GM12865 (cell line): ENCODE measurements at regions not wholly inside any gene's neighbourhood (a gene's known extent, or its start where the extent isn't known, plus 50 kb on each side); places are given as distances from the start of the nearest gene placed in this dataset.

Experiments used
- DNase-seq: peaks from one replicate; pipeline ENCODE4 v3.0.0; 2010; ENCODE audit warnings: low read depth
- H3K4me3 ChIP-seq: 2 replicates; pipeline ENCODE4 v1.5.1; 2011; ENCODE audit warnings: mild to moderate bottlenecking, low read depth, low read length, control low read depth
- CTCF ChIP-seq: IDR thresholded peaks from 2 replicates; pipeline ENCODE4 v1.5.1; 2011; ENCODE audit warnings: low read length, control low read depth, low read depth, inconsistent platforms; ENCODE audit not compliant: insufficient read depth; ENCODE audit errors: missing control alignments

GRCh38 chr12:59839514-59839913, 243.7 kb downstream of the SLC16A7 start:
- no peak overlapping the region for H3K4me3 ChIP-seq
- TF ChIP-seq CTCF: no peak
- DNase-seq: no peak

GRCh38 chr12:59843260-59843843, 247.5 kb downstream of the SLC16A7 start:
- no peak for DNase-seq
- TF ChIP-seq CTCF: no peak
- no peak overlapping the region for H3K4me3 ChIP-seq

GRCh38 chr12:59844750-59845149, 248.9 kb downstream of the SLC16A7 start:
- TF ChIP-seq CTCF: no peak
- H3K4me3 ChIP-seq: no peak overlapping the region
- DNase-seq: no peak

GRCh38 chr12:59845293-59845692, 249.5 kb downstream of the SLC16A7 start:
- no peak for DNase-seq
- no peak for TF ChIP-seq CTCF
- no peak overlapping the region for H3K4me3 ChIP-seq

- no peak for DNase-seq
- TF ChIP-seq CTCF: no peak
- no peak overlapping the region for H3K4me3 ChIP-seq
Measured at GRCh38 chr12:59847127-59847526, 251.3 kb downstream of the SLC16A7 start.

GRCh38 chr12:59850268-59850667, 254.4 kb downstream of the SLC16A7 start:
- no peak for TF ChIP-seq CTCF
- no peak overlapping the region for H3K4me3 ChIP-seq
- no peak for DNase-seq

- H3K4me3 ChIP-seq: no peak overlapping the region
- DNase-seq: no peak
- TF ChIP-seq CTCF: no peak
Measured at GRCh38 chr12:59858508-59859170, 262.8 kb downstream of the SLC16A7 start.
